A673 (cell line): ENCODE measurements at regions not wholly inside any gene's neighbourhood (a gene's known extent, or its start where the extent isn't known, plus 50 kb on each side); places are given as distances from the start of the nearest gene placed in this dataset.

Experiments
- BruUV-seq: library from RNA; stranded (reverse); fragments of 400-500 nt; replicated peaks from 2 replicates; lab custom pipeline; 2021; lab: Mats Ljungman, UMichigan
- CTCF ChIA-PET: fragments of 300-600 bp; sonication (Branson Sonifier 250); formaldehyde crosslinking; loops from one replicate; lab custom pipeline; 2022; ENCODE audit warnings: antibody characterized with exemption; lab: Charles Lee
- POLR2A ChIA-PET: fragments of 300-600 bp; sonication (Branson Sonifier 250); formaldehyde crosslinking; loops from one replicate; lab custom pipeline; 2022; ENCODE audit warnings: antibody characterized with exemption; ENCODE audit not compliant: low non-redundant PET; lab: Charles Lee
- DNase-seq: peaks from one replicate; pipeline ENCODE4 v3.0.0-alpha.2; 2015; ENCODE audit warnings: low spot score
- H3K27ac ChIP-seq: fragments of 200-600 bp; sonication (generic); 2 replicates; pipeline ENCODE4 v1.5.1; 2016; ENCODE audit warnings: mixed run types, low read depth, mild to moderate bottlenecking, mixed read lengths, antibody characterized with exemption, low read length; ENCODE audit not compliant: poor library complexity, severe bottlenecking
- H3K27me3 ChIP-seq: fragments of 200-600 bp; sonication (generic); replicated peaks from 2 replicates; pipeline ENCODE4 v1.6.1; 2017; ENCODE audit warnings: mixed run types, low read depth, mild to moderate bottlenecking, mixed read lengths, antibody characterized with exemption, low read length; ENCODE audit not compliant: insufficient read depth, poor library complexity
- H3K36me3 ChIP-seq: fragments of 200-600 bp; sonication (generic); 2 replicates; pipeline ENCODE4 v1.6.1; 2016; ENCODE audit warnings: mixed run types, mild to moderate bottlenecking, mixed read lengths, antibody characterized with exemption, low read length; ENCODE audit not compliant: insufficient read depth, poor library complexity, severe bottlenecking
- H3K4me1 ChIP-seq: fragments of 200-600 bp; sonication (generic); 2 replicates; pipeline ENCODE4 v1.6.1; 2017; ENCODE audit warnings: mixed run types, mild to moderate bottlenecking, mixed read lengths, antibody characterized with exemption, low read length; ENCODE audit not compliant: insufficient read depth, poor library complexity, severe bottlenecking
- H3K4me3 ChIP-seq: fragments of 200-600 bp; sonication (generic); 2 replicates; pipeline ENCODE4 v1.5.1; 2016; ENCODE audit warnings: low read depth, mixed run types, mild to moderate bottlenecking, mixed read lengths, low read length; ENCODE audit not compliant: poor library complexity, severe bottlenecking
- H3K9me3 ChIP-seq: fragments of 200-600 bp; sonication (generic); 2 replicates; pipeline ENCODE4 v1.6.1; 2016; ENCODE audit warnings: mixed run types, low read depth, mild to moderate bottlenecking, mixed read lengths, antibody characterized with exemption, low read length; ENCODE audit not compliant: poor library complexity, severe bottlenecking
- EZH2 ChIP-seq: fragments of 200-600 bp; sonication (generic); IDR thresholded peaks from 2 replicates; pipeline ENCODE4 v1.6.1; 2017; ENCODE audit warnings: borderline replicate concordance, low read depth, mild to moderate bottlenecking, mixed read lengths, antibody characterized with exemption, low read length; ENCODE audit not compliant: poor library complexity, severe bottlenecking
- intact Hi-C: fragments of 100-400 bp; cut with micrococcal nuclease; formaldehyde crosslinking; loops from one replicate; pipeline ENCODE4 v1.10.0; 2022; ENCODE audit not compliant: unreplicated experiment
- TF ChIP-seq, protein P1 (sequence below): fragments of 300-800, 200-600 bp; sonication (generic); conservative IDR thresholded peaks from 2 replicates; pipeline ENCODE4 v1.5.1; 2017; ENCODE audit warnings: low read depth, mild to moderate bottlenecking, antibody characterized with exemption, low read length, moderate library complexity, mixed read lengths

DNA sequence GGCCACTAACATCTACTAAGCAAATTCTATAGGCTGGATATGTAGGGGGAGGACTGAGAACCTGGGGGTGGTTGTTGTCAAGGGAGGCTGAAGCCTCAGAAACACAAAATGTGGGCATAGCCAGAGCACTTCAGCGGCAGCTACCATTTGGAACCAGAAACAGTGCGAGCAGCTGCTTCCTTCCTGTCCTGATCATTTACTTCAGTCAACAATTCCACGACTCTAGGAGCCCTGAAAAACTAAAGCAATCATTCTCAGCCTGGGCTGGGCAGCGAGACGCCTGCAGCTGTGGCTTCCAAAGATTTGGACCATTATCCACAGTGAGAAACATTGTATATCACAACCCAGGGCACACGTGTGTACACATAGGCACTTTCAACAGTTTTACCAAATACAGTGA lies 93.9 kb upstream of the WSCD1 start:
- ChIA-PET POLR2A (interaction anchor here (0.6 kb wide), 1 partner anchor 269 kb away, joined by 3 read pairs; no protein-coding TSS in a partner anchor), CTCF (no interaction called here)
- intact Hi-C loops = no loop called here
- TF ChIP-seq, protein P1, sequence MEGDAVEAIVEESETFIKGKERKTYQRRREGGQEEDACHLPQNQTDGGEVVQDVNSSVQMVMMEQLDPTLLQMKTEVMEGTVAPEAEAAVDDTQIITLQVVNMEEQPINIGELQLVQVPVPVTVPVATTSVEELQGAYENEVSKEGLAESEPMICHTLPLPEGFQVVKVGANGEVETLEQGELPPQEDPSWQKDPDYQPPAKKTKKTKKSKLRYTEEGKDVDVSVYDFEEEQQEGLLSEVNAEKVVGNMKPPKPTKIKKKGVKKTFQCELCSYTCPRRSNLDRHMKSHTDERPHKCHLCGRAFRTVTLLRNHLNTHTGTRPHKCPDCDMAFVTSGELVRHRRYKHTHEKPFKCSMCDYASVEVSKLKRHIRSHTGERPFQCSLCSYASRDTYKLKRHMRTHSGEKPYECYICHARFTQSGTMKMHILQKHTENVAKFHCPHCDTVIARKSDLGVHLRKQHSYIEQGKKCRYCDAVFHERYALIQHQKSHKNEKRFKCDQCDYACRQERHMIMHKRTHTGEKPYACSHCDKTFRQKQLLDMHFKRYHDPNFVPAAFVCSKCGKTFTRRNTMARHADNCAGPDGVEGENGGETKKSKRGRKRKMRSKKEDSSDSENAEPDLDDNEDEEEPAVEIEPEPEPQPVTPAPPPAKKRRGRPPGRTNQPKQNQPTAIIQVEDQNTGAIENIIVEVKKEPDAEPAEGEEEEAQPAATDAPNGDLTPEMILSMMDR = no peak
- no peak for TF ChIP-seq EZH2
- Histone ChIP-seq H3K36me3 (no peaks in the 10 kb centered on the region), H3K9me3 (no peaks in the 10 kb centered on the region), H3K27me3 (peaks cover 40% of the 10 kb centered on the region), H3K4me3 (no peak overlapping the region), H3K4me1 (no peaks in the 10 kb centered on the region), H3K27ac (no peak overlapping the region)
- BruUV-seq = no TSS peak
- DNase-seq = no peak

DNA sequence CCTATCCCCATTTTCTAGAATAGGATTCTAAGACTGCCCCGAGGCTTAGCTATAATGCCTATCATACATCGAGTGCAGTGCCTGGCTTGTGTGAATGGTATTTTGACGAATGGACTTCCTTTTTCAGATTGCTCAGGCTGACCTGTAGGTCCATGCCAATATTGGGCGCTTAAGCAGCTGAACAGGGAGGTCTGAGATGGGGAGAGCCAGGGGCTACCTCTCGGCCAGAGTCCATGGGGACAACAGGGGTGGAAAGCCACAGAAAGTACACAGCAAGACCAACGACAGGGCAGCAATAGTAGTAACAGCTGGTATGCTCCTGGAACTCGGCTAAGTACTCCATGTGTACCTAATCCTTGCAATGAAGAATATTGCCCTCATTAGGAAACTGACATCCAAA lies 91.7 kb upstream of the WSCD1 start:
- ChIA-PET POLR2A (no interaction called here), CTCF (no interaction called here)
- no TSS peak for BruUV-seq
- no peak for DNase-seq
- Histone ChIP-seq H3K4me3 (no peak overlapping the region), H3K27ac (no peak overlapping the region), H3K4me1 (no peaks in the 10 kb centered on the region), H3K27me3 (peaks cover 46% of the 10 kb centered on the region), H3K9me3 (no peaks in the 10 kb centered on the region), H3K36me3 (no peaks in the 10 kb centered on the region)
- no peak for TF ChIP-seq EZH2
- TF ChIP-seq, protein P1 = no peak
- intact Hi-C loops = no loop called here

DNA sequence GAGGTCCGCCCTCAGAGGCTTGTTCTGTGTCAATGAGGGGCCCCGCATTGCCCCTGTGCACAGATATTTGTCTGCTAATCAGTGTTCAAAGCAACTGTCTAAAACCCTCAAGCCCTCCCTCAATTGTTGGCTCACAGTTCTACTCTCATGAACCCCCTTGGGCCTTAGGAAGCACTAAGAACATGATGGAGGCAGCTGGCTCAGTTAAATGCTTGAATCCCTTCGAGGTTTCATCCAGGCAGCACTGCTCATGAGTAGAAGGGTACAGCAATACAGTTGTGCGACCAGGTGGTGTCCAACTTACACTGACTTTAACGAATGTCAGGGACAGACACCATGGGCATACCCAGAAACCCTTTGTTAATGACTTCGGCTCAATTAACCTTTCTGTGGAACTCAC lies 89.2 kb upstream of the WSCD1 start:
- Histone ChIP-seq H3K27ac (no peak overlapping the region), H3K9me3 (no peaks in the 10 kb centered on the region), H3K4me3 (no peak overlapping the region), H3K36me3 (no peaks in the 10 kb centered on the region), H3K4me1 (no peaks in the 10 kb centered on the region), H3K27me3 (peaks cover 58% of the 10 kb centered on the region)
- ChIA-PET CTCF (no interaction called here), POLR2A (no interaction called here)
- intact Hi-C loops = no loop called here
- no peak for DNase-seq
- TF ChIP-seq, protein P1 = no peak
- no peak for TF ChIP-seq EZH2
- BruUV-seq = no TSS peak
